ENCODE measurements at regions not wholly inside any gene's neighbourhood (a gene's known extent, or its start where the extent isn't known, plus 50 kb on each side); places are given as distances from the start of the nearest gene placed in this dataset.
"Not testable (repeated sequence)": the region's sequence is repeated elsewhere in the genome, so short reads cannot be mapped to it uniquely, and the experiment has no call there.

DNA sequence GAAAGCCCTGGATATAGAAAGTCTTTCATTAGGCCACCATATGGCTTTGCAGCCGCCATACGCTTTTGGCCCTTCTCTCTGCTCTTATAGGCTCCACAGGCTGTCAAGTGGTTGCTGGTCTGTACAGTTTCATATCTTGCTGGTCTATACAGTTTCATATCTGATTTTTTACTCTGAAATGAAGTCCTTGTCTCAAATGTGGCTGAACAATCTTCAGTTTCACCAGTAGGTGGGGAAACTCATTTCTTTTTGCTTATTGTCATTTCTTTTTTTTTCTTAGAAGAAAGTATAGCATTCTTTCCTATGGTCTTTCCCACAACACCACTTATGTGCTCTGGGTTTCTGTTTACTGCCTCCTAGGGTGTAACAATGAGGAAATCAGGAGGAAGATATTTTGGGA is 771.4 kb upstream of the MMS22L start:
- Histone ChIP-seq H3K27ac (no peak overlapping the region), H3K36me3 (replicated peaks in 1 of 2) (no peaks in the 10 kb centered on the region), H3K27me3 (no peaks in the 10 kb centered on the region), H3K4me3 (no peak overlapping the region), H3K4me1 (replicated peaks in 1 of 2) (no peaks in the 10 kb centered on the region), H3K9me3 (replicated peaks in 1 of 3) (peaks cover 0 to 4% (median 0%) of the 10 kb centered on the region in 3 donors)
- no peak for TF ChIP-seq POLR2A (IDR thresholded peaks at IDR 0.05)
- TF ChIP-seq, protein P1, sequence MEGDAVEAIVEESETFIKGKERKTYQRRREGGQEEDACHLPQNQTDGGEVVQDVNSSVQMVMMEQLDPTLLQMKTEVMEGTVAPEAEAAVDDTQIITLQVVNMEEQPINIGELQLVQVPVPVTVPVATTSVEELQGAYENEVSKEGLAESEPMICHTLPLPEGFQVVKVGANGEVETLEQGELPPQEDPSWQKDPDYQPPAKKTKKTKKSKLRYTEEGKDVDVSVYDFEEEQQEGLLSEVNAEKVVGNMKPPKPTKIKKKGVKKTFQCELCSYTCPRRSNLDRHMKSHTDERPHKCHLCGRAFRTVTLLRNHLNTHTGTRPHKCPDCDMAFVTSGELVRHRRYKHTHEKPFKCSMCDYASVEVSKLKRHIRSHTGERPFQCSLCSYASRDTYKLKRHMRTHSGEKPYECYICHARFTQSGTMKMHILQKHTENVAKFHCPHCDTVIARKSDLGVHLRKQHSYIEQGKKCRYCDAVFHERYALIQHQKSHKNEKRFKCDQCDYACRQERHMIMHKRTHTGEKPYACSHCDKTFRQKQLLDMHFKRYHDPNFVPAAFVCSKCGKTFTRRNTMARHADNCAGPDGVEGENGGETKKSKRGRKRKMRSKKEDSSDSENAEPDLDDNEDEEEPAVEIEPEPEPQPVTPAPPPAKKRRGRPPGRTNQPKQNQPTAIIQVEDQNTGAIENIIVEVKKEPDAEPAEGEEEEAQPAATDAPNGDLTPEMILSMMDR (IDR thresholded peaks at IDR 0.05): peak in 1 of 6 experiments; percentile 10
- intact Hi-C loops (cut with DNase I): no loop called here
- WGBS, 4 donors: 66 to 82% (median 71%) methylated on average over 2 of the region's 2 CpGs
- DNase-seq: no peak

DNA sequence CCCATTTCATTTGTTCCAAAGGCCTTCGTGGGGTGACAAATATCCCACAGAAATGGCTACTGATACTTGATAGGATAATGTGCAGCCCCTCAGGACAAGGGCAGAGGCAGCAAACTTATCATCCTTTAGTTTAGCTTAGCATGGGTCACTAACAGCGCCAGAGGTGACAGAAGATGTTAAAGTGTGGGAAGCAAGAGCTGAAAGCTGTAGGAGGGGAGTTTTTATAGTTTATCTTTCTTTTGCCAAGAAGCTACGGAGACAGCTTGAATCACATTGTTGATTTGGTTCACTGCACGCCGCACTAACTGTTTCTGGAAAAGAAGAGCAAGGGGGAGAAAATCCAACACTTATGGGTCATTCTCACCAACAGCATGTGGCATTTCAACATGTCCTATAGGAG is 773.9 kb upstream of the MMS22L start:
- TF ChIP-seq, protein P1 (IDR thresholded peaks at IDR 0.05): no peak
- no peak for TF ChIP-seq POLR2A (IDR thresholded peaks at IDR 0.05)
- H3K36me3 ChIP-seq (replicated peaks in 1 of 2): no peaks in the 10 kb centered on the region
- no peak overlapping the region for H3K4me3 ChIP-seq
- no peak for DNase-seq
- WGBS, 4 donors: 29 to 52% (median 36%) methylated on average over 5 of the region's 5 CpGs
- intact Hi-C loops (cut with DNase I): no loop called here
- peaks cover 0 to 4% (median 0%) of the 10 kb centered on the region in 3 donors for H3K9me3 ChIP-seq (replicated peaks in 1 of 3)
- no peaks in the 10 kb centered on the region for H3K27me3 ChIP-seq
- no peak overlapping the region for H3K27ac ChIP-seq
- H3K4me1 ChIP-seq (replicated peaks in 1 of 2): no peaks in the 10 kb centered on the region

DNA sequence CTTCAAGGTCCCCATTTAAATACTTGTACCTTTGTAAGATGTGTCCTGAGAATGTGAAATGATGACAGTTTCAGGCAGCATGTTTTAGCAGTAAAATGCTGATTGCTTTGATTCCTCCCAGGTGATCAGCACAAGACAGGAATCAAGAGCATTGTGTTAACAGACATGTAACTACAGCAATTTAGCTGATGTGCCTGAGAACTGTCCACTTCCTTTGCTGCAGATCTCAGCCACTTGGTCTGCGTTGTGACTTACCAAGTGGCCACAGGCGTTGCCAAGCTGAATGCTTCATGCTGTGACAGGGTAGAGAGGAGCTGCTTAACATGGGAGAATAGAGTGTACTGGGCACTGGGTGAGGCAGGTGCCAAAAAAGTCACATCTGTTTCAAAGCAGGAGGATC is 767.0 kb upstream of the POU3F2 start:
- WGBS, 4 donors: 40 to 64% (median 53%) methylated on average over 2 of the region's 2 CpGs
- no peak for DNase-seq
- no peaks in the 10 kb centered on the region for H3K36me3 ChIP-seq (replicated peaks in 1 of 2)
- no peaks in the 10 kb centered on the region for H3K9me3 ChIP-seq (replicated peaks in 1 of 3)
- no peak overlapping the region for H3K4me3 ChIP-seq
- no peaks in the 10 kb centered on the region for H3K27me3 ChIP-seq
- TF ChIP-seq, protein P1 (IDR thresholded peaks at IDR 0.05): no peak
- no peak for TF ChIP-seq POLR2A (IDR thresholded peaks at IDR 0.05)
- intact Hi-C loops (cut with DNase I): no loop called here
- H3K27ac ChIP-seq: no peak overlapping the region
- no peaks in the 10 kb centered on the region for H3K4me1 ChIP-seq (replicated peaks in 1 of 2)

DNA sequence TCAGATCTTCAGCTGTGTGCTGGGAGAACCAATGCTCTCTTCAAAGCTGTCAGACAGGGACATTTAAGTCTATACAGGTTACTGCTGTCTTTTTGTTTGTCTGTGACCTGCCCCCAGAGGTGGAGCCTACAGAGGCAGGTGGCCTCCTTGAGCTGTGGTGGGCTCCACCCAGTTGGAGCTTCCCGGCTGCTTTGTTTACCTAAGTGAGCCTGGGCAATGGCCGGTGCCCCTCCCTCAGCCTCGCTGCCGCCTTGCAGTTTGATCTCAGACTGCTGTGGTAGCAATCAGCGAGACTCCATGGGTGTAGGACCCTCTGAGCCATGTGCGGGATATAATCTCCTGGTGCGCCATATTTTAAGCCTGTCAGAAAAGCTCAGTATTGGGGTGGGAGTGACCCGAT is 745.8 kb upstream of the POU3F2 start:
- H3K9me3 ChIP-seq (replicated peaks in 1 of 3); DNase-seq; H3K27me3 ChIP-seq; intact Hi-C loops (cut with DNase I); H3K36me3 ChIP-seq (replicated peaks in 1 of 2); H3K4me1 ChIP-seq (replicated peaks in 1 of 2); H3K4me3 ChIP-seq; H3K27ac ChIP-seq: not testable (repeated sequence)
- 87 to 91% (median 90%) methylated on average over 7 to 8 of the region's 8 CpGs for WGBS, 4 donors

DNA sequence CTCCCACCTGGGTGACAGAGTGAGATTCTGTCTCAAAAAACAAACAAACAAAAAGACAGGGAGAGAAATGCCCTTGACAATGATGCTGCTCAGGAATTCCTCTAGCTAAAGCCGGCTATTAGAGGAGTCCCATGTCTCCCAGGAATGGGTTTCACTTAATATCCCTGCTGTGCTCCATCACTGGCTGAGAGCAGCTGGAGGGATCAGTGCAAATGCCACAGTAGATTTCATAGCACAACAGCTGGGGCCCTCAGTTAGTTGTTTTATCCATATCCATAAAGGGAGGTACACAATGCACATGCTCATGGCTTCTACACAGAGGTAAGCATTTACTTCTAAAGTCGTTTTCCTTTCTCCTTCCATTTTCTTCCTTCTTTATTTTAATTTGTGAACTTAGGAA is 742.0 kb upstream of the POU3F2 start:
- H3K9me3 ChIP-seq (replicated peaks in 1 of 3): no peaks in the 10 kb centered on the region
- DNase-seq: no peak
- no peaks in the 10 kb centered on the region for H3K36me3 ChIP-seq (replicated peaks in 1 of 2)
- TF ChIP-seq, protein P1 (IDR thresholded peaks at IDR 0.05): no peak
- no peak for TF ChIP-seq POLR2A (IDR thresholded peaks at IDR 0.05)
- intact Hi-C loops (cut with DNase I): no loop called here
- 54 to 66% (median 55%) methylated on average over 2 of the region's 2 CpGs for WGBS, 4 donors
- no peaks in the 10 kb centered on the region for H3K4me1 ChIP-seq (replicated peaks in 1 of 2)
- no peak overlapping the region for H3K4me3 ChIP-seq
- no peaks in the 10 kb centered on the region for H3K27me3 ChIP-seq
- H3K27ac ChIP-seq: no peak overlapping the region
